Smooth muscle cell (in vitro differentiated cells): ENCODE measurements at regions not wholly inside any gene's neighbourhood (a gene's known extent, or its start where the extent isn't known, plus 50 kb on each side); places are given as distances from the start of the nearest gene placed in this dataset.

Experiments
- DNase-seq: peaks from one replicate; lab custom pipeline; 2025; ENCODE audit not compliant: unreplicated experiment; lab: John Stamatoyannopoulos, UW
- H2AFZ ChIP-seq: fragments of 200-600 bp; sonication (generic); 2 replicates; pipeline ENCODE4 v1.6.0; 2016; ENCODE audit warnings: antibody characterized with exemption, low read depth, mild to moderate bottlenecking
- H3F3A ChIP-seq: fragments of 200-600 bp; sonication (generic); 2 replicates; pipeline ENCODE4 v1.6.0; 2017; ENCODE audit warnings: antibody characterized with exemption, low read depth
- H3K27ac ChIP-seq: fragments of 200-600 bp; sonication (generic); 2 replicates; pipeline ENCODE4 v1.5.1; 2016; ENCODE audit warnings: low read depth, mild to moderate bottlenecking
- H3K27me3 ChIP-seq: fragments of 200-600 bp; sonication (generic); 2 replicates; pipeline ENCODE4 v1.6.1; 2016; ENCODE audit warnings: low read depth, mild to moderate bottlenecking
- H3K36me3 ChIP-seq: fragments of 200-600 bp; sonication (generic); 2 replicates; pipeline ENCODE4 v1.5.1; 2016; ENCODE audit warnings: low read depth
- H3K4me1 ChIP-seq: fragments of 200-600 bp; sonication (generic); 2 replicates; pipeline ENCODE4 v1.5.1; 2016; ENCODE audit warnings: low read depth
- H3K4me2 ChIP-seq: fragments of 200-600 bp; sonication (generic); 2 replicates; pipeline ENCODE4 v1.6.0; 2016; ENCODE audit warnings: mild to moderate bottlenecking
- H3K4me3 ChIP-seq: fragments of 200-600 bp; sonication (generic); 2 replicates; pipeline ENCODE4 v1.5.1; 2016; ENCODE audit warnings: mild to moderate bottlenecking
- H3K79me2 ChIP-seq: fragments of 200-600 bp; sonication (generic); 2 replicates; pipeline ENCODE4 v1.6.0; 2016; ENCODE audit warnings: low read depth, mild to moderate bottlenecking
- H3K9ac ChIP-seq: fragments of 200-600 bp; sonication (generic); 2 replicates; pipeline ENCODE4 v1.6.0; 2016; ENCODE audit warnings: low read depth
- H3K9me3 ChIP-seq: fragments of 200-600 bp; sonication (generic); replicated peaks from 2 replicates; pipeline ENCODE4 v1.5.1; 2016; ENCODE audit warnings: low read depth
- H4K20me1 ChIP-seq: fragments of 200-600 bp; sonication (generic); 2 replicates; pipeline ENCODE4 v1.6.0; 2016; ENCODE audit warnings: low read depth
- WGBS: methylation state at CpG from one replicate; pipeline ENCODE4 v1.1.7; 2016; ENCODE audit warnings: low lambda C conversion rate; 5-methylcytosine and 5-hydroxymethylcytosine counted together
- TF ChIP-seq, protein P1 (sequence below): fragments of 200-600 bp; sonication (generic); IDR thresholded peaks from 2 replicates; pipeline ENCODE4 v1.5.1; 2017; ENCODE audit warnings: borderline replicate concordance, mild to moderate bottlenecking, antibody characterized with exemption; ENCODE audit not compliant: insufficient read depth, poor library complexity, severe bottlenecking

DNA sequence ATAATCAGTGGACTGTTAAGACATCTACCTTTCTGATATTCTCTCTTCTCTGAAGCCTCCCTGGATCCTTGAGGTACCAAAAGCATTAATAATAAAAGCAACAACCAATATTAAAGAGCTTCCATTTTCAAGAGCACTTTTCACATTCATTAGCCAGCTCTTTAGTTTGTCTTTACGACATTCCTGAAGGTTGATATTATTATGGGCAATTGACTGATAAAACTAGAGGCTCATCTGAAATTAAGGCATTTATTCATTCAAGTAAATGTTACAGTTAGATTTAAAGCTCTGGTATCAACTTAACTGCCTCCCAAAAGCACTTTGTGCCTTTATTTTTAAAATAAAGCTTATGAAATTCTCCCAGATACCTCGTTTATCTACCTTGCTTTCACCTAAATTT is 199.6 kb downstream of the PLK2 start:
- 91% methylated on average over 2 of the region's 2 CpGs for WGBS
- no peak overlapping the region for H3K9ac ChIP-seq

DNA sequence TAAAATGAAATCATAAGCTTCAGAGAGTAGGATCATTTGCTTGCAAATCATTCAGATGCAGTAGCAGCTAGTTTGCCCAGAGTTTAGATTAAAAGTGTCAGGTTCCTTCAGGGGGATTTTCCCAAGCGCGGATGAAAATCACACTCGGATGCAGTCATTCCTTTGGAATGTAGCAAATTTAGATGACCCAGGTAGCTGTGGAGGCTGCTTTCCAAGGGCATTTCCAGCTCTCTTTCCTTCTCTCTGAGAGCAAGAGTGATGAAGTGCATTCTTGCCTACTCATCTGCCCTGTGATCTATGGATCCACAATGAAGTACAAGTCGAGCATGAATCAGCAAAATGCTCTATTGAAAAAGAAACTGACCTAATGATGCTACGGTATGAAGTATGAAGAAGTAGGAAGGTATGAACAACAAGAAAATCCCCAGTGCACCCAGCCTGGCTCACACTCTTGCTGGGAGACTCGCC is 200.2 kb downstream of the PLK2 start:
- Histone ChIP-seq H3F3A (no peaks in the 10 kb centered on the region), H3K9me3 (no peaks in the 10 kb centered on the region), H3K4me2 (peak overlapping the region; percentile 54), H3K36me3 (no peaks in the 10 kb centered on the region), H4K20me1 (no peaks in the 10 kb centered on the region), H3K79me2 (no peaks in the 10 kb centered on the region), H3K9ac (no peak overlapping the region), H3K27ac (peak overlapping the region; percentile 75), H3K4me1 (no peaks in the 10 kb centered on the region), H3K4me3 (no peak overlapping the region), H2AFZ (peak overlapping the region; percentile 57), H3K27me3 (no peaks in the 10 kb centered on the region)
- 33% methylated on average over 6 of the region's 6 CpGs for WGBS
- TF ChIP-seq, protein P1, sequence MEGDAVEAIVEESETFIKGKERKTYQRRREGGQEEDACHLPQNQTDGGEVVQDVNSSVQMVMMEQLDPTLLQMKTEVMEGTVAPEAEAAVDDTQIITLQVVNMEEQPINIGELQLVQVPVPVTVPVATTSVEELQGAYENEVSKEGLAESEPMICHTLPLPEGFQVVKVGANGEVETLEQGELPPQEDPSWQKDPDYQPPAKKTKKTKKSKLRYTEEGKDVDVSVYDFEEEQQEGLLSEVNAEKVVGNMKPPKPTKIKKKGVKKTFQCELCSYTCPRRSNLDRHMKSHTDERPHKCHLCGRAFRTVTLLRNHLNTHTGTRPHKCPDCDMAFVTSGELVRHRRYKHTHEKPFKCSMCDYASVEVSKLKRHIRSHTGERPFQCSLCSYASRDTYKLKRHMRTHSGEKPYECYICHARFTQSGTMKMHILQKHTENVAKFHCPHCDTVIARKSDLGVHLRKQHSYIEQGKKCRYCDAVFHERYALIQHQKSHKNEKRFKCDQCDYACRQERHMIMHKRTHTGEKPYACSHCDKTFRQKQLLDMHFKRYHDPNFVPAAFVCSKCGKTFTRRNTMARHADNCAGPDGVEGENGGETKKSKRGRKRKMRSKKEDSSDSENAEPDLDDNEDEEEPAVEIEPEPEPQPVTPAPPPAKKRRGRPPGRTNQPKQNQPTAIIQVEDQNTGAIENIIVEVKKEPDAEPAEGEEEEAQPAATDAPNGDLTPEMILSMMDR = no peak
- no peak for DNase-seq

More for the DNA sequence above, 199.6 kb downstream of the PLK2 start:
- no peaks in the 10 kb centered on the region for H3K79me2 ChIP-seq
- H3K36me3 ChIP-seq = no peaks in the 10 kb centered on the region
- no peaks in the 10 kb centered on the region for H4K20me1 ChIP-seq
- no peaks in the 10 kb centered on the region for H3K27me3 ChIP-seq
- TF ChIP-seq, protein P1 = no peak
- H3K4me1 ChIP-seq = no peaks in the 10 kb centered on the region
- H3K27ac ChIP-seq = peak overlapping the region; percentile 75
- no peak for DNase-seq
- H2AFZ ChIP-seq = peak overlapping the region; percentile 57
- H3K4me3 ChIP-seq = no peak overlapping the region
- H3K4me2 ChIP-seq = peak overlapping the region; percentile 54
- no peaks in the 10 kb centered on the region for H3K9me3 ChIP-seq
- H3F3A ChIP-seq = no peaks in the 10 kb centered on the region

GRCh38 chr5:58258984-58259684 is 200.8 kb downstream of the PLK2 start:
- Histone ChIP-seq H4K20me1 (no peaks in the 10 kb centered on the region), H3K36me3 (no peaks in the 10 kb centered on the region), H3F3A (no peaks in the 10 kb centered on the region), H3K9ac (no peak overlapping the region), H2AFZ (peak overlapping the region; percentile 57), H3K27me3 (no peaks in the 10 kb centered on the region), H3K79me2 (no peaks in the 10 kb centered on the region), H3K4me1 (no peaks in the 10 kb centered on the region), H3K9me3 (no peaks in the 10 kb centered on the region), H3K4me3 (no peak overlapping the region), H3K4me2 (peak overlapping the region; percentile 54), H3K27ac (peak overlapping the region; percentile 48)
- TF ChIP-seq, protein P1 = no peak
- no peak for DNase-seq

GRCh38 chr5:58255970-58256369 is 203.9 kb downstream of the PLK2 start:
- no peak overlapping the region for H3K4me2 ChIP-seq
- TF ChIP-seq, protein P1 = no peak
- H3K27me3 ChIP-seq = no peaks in the 10 kb centered on the region
- no peaks in the 10 kb centered on the region for H3F3A ChIP-seq
- no peaks in the 10 kb centered on the region for H3K79me2 ChIP-seq
- no peaks in the 10 kb centered on the region for H3K36me3 ChIP-seq
- no peaks in the 10 kb centered on the region for H4K20me1 ChIP-seq
- no peak overlapping the region for H3K27ac ChIP-seq
- no peak overlapping the region for H3K4me3 ChIP-seq
- no peak overlapping the region for H3K9ac ChIP-seq
- WGBS = 91% methylated on average over 2 of the region's 2 CpGs
- H2AFZ ChIP-seq = no peak overlapping the region
- no peaks in the 10 kb centered on the region for H3K4me1 ChIP-seq
- DNase-seq = no peak
- no peaks in the 10 kb centered on the region for H3K9me3 ChIP-seq
